Amniotic epithelial cell (primary cell): ENCODE measurements at regions not wholly inside any gene's neighbourhood (a gene's known extent, or its start where the extent isn't known, plus 50 kb on each side); places are given as distances from the start of the nearest gene placed in this dataset.
"Not testable (repeated sequence)": the region's sequence is repeated elsewhere in the genome, so short reads cannot be mapped to it uniquely, and the experiment has no call there.

Experiments used
- DNase-seq: peaks from one replicate; pipeline ENCODE4 v3.0.0-alpha.2; 2010; ENCODE audit warnings: low read depth

DNA sequence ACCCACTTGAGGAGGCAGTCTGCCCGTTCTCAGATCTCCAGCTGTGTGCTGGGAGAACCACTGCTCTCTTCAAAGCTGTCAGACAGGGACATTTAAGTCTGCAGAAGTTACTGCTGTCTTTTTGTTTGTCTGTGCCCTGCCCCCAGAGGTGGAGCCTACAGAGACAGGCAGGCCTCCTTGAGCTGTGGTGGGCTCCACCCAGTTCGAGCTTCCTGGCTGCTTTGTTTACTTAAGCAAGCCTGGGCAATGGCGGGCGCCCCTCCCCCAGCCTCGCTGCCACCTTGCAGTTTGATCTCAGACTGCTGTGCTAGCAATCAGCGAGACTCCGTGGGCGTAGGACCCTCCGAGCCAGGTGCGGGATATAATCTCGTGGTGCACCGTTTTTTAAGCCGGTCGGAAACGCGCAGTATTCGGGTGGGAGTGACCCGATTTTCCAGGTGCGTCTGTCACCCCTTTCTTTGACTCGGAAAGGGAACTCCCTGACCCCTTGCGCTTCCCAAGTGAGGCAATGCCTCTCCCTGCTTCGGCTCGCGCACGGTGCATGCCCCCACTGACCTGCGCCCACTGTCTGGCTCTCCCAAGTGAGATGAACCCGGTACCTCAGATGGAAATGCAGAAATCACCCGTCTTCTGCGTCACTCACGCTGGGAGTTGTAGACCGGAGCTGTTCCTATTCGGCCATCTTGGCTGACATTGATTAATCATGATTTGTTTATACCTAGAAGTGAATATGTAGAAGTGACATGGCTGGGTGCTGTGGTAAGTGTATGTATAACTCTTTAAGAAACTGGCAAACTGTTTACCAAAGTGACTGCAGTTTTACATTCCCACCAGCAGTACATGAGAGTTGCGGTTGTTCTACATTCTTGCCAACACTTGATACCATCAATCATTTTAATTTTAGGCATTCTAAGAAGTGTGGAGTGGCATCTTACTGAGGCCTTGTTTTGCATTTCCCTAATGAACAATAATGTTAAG, 465.9 kb upstream of the MAP3K7 start:
- DNase-seq: not testable (repeated sequence)

DNA sequence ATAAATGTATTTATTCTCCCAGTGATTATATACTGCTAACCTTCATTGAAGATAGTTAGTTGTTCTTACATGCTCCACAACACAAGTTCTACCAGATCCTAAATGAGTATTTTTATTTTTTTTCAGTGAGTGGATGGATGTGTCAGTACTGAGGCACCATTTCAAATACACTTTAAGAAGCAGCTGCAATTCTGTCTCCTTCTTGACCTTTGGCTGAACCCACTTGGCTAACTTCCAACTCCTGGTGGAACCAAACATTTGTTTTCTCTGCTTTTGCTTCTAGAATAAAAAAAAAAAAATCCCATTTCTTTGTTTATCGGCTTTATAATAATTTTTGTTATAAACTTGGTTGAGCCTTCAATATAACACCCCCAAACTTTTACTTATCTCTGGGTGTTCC, 458.3 kb upstream of the MAP3K7 start:
- DNase-seq: peak; percentile 1

DNA sequence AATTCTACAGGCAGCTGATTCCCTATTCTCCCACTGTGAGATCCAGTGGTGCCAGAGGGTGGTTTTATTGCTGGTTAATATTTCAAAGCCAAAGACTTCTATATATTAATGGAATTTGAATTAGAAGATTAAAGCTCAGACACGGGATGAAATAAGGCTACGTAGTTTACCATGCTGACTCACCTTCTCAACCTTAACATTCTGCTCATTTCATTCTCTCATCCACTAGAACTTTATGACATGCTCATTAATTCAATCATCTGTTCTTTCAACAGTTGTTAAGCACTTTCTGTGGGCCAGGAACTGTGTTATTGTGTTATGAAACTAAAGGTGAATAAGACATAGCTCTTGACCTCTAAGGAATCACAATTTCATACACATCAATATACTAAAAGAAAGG, 456.9 kb upstream of the MAP3K7 start:
- no peak for DNase-seq

DNA sequence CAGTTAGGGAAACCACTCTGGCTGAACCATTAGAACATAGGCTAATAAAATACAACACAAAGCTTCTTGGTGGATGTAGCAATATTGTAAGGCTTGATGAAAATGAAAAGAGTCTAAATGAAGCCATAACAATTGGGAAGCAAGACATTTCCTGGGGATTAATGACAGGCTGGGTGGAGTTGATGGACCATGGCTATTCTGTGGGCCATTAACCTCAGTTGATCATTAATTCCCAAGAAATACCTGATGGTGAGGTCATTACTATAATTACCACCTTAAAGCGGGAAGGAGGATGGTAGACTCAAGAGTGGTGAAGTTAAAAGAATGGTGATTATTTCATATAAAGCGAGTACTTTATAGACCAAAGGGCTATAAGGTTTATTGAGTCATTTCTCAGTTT, 455.8 kb upstream of the MAP3K7 start:
- no peak for DNase-seq

DNA sequence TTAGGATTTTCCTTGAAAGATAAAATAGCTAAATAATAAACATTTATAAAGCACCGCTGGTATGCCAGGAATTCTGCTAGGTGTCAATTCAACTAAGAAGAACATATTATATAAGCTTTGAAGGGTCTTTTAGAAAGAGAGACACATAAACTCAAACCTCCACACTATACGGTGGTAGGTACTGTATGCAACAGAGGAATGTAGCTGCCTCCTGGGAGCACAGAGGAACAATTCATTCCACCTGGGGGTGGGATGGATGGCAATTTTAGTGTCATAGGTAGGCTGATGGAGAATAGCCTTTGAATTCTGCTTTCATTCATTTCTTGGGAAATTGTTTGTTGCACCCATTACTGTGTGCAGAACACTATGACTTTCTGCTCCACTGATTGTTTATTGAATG, 447.1 kb upstream of the MAP3K7 start:
- no peak for DNase-seq

DNA sequence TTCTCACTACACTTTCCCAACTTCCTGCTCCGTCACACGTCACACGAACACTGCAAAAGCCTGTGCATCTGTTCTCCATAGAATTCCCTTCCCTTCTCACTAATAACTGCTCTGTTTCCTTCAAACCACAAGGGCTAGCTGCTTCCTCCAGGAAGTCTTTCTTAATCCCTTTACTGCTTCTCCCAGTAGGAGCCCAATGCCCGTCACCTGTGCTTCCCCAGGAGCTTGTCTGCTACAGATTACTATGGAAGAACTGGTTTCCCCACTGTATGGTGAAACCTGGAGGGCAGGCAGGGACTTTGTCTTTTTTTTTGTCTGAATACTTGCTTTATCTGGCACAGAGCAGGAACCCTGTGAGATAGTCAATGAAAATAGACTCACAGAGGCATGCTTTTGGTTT, 444.7 kb upstream of the MAP3K7 start:
- no peak for DNase-seq

DNA sequence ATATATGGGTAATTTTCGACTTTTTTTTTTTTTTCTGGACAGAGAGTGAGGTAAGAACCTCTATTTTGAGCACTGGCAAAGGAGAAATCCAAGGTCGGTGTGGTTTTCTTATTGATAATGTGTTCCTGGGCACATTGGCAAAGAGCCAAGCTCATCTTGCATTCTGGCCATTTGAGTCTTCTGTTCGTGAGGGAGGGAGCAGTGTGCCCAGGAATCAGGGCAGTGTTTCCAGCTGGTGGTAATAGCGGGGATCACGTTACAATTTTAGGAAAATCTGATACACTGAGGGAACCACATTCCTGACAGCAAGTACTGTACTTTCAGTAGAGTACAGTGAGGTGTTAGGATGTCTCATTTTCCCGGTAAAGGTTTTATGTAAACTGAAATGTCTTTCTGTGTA, 442.3 kb upstream of the MAP3K7 start:
- no peak for DNase-seq

DNA sequence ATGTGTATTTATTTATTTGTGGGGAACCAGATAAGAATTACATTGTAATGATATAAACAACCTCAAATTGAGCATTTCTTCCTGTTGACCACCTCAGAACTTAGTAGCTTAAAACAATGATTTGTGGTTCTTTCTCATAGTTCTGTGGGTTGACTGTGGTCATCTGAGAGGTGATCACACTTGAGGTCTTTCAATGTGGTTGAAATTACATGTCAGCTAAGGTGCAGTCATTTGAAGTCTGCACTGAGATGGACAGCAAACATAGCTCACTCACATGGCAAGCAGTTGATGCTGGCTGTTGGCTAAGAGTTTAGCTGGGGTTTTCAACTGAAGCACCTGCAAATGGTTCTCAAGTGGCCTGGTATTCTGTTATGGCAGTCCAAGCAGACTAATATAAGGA, 436.7 kb upstream of the MAP3K7 start:
- no peak for DNase-seq

DNA sequence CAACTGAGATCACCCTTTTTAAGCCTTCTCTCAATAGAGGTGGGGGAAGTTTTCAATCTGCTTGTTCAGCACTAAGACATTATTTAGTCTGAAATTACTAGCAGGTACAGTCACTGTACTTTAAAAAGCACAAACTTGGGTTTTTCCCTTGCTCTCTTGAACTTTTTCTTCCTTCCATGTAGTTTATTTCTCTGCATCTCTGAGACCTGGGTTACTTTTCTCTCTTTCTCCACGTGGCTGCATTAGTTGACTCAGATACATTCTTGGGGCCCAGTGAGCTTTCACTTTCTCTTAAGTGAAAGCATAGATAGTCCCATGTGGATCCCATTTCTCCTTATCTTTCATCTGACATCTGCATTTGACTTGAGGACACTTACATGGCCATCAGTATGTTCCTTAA, 433.9 kb upstream of the MAP3K7 start:
- no peak for DNase-seq

DNA sequence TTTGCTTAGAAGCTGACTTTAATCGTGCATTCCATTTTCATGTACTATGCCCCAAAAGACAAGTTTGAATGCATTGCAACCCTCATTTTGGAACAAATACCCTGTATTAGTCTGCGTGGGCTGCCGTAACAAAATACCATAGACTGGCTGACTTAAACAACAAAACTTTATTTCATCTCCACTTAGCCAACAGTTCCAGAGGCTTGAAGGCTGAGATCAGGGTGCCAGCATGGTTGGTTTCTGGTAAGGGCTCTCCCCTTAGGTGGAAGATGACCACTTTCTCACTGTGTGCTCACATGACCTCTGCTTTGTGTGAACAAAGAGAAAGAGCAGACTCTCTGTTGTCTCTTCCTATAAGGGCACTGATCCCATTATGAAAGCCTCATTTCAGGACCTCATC, 431.7 kb upstream of the MAP3K7 start:
- no peak for DNase-seq

DNA sequence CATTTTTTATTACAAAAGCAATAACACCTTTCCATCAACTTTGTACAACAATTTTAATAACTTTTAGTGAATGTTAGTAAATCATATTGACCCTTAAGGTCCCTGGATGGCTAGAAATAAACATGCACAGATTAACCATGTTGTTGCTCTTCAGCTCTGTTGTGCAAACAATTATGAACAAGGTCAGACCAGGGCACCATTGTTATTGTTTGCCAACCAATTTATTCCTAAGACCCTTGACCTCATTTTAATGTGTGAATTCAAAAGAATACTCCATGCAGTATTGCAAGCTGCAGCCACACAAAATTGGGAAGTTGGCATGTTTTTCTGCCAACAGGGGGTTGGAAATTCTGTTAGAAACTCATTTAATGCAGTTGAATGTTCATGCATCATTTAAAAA, 426.6 kb upstream of the MAP3K7 start:
- no peak for DNase-seq

DNA sequence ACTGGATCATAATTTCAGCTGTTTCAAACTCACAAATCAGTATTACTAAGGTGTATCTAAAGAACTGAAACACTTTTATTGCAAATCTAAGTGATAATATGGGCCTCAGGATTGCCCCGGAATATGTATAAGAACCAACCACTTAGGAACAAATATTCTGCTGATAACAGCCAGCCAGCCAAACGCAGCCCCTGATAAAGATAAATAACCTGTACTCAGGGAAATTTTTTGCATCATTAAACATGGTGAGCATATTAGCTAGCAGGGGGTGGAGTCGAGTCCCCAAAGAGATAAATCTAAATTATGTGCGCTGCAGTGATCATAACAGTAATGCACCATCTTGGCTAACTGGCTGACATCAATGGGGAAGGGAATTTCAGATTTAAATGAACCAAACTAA, 410.2 kb upstream of the MAP3K7 start:
- DNase-seq: no peak

DNA sequence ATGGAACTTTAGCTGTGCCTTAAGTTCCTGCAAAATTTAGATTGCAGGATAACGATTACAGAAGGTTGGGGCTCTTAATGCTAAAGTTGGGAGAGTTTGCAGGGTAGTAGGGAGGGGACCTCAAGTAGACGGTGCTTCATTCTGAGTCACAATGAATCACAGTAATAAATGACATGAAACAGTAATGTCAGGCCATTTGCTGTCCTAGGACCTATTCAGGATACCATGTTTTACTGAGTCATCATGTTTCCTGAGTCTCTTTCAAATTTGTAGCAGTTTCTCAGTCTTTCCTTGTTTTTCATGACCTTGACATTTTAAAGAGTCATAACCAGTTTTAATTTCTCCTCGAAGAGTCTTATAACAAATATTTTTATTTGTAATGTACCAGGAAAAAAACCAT, 406.9 kb upstream of the MAP3K7 start:
- DNase-seq: no peak

DNA sequence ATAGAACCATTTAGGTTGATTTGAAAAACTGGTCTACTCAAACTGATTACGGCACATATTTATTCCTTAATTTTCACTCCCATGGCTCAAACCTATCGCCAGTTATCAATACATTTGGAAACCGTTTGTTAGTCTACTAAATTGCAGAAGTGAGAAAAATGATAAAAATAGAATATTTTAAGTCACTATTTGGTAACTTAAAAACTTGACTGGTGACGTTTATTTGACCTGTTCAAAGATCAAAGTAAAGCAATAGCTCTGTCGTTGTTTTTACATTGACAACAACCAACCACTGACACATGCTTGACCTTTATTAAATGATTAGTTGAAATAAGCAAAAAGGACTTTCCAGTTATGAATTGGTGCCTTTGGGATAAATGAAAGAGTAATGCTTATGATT, 402.9 kb upstream of the MAP3K7 start:
- DNase-seq: no peak

DNA sequence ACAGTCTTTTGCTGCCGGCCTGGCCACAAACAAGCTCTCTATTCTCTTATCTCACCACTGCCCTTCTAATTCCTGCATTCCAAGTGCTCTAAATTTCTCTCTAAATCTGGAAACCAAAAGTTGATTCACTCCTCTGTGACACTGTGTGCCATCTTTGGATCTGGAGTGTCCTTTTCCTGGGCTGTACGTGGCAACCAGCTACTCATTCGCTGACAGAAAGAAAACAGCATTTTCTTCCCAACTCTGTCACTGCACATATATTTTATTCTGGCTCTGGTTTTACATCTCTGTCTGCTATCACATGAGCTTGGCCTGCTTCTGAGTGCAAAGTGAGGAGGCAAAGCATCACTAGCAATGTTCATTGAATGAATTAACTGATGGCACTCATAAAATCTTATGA, 397.2 kb upstream of the MAP3K7 start:
- DNase-seq: no peak

DNA sequence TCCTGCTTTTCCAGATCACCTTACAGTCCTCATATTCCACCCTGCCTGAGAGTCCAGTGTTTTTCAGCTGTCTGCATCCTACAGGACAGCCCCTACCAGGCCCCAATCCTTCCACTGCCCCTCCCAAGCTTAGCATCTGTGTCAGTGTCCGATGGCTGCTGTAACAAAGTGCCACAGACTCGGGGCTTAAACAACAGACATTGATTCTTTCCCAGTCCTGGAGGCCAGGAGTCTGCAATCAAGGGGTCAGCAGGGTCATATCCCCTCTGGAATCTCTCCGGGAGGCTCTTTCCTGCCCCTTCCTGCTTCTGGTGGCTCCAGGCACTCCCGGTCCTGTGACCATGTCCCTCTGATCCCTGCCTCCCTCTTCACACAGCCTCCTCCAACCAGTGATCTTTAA, 396.6 kb upstream of the MAP3K7 start:
- DNase-seq: no peak

DNA sequence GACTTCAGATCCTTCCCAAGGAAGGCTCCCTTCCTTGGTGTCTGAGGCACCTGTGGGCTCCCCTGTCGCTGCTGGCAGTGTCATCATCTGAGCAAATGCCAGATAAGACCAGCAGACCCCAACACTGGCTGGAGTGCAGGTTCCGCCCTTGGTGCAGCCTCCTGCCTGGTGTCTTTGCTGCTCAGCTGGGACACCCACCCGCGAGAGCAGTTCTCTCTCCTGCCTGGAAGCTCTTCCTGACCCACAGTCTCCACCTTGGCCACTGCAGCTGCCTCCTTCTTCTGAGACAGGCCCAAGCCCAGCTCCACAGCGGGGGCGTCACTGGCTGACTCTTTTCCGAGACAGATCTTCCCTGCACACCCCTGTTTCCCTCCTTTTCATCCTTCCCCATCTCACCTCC, 395.7 kb upstream of the MAP3K7 start:
- no peak for DNase-seq

DNA sequence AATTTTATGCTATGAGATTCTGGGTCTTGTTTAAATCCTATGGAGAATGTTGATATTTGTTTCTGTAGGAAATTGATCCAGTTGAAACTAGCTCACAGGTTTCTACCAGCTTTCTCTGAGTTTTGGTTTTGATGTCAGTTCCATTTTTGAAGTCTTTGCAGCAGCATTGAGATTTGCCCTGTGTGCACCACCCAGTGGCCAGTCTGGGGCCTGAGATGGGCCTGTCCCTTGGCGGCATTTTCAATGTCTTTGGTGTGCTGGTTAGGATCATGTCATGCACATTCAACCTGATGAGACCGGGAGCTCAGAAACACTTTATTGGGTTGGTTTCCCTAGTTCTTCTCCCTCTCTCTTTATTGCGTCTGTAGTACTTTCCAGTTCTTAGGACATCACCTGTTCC, 395.2 kb upstream of the MAP3K7 start:
- no peak for DNase-seq

DNA sequence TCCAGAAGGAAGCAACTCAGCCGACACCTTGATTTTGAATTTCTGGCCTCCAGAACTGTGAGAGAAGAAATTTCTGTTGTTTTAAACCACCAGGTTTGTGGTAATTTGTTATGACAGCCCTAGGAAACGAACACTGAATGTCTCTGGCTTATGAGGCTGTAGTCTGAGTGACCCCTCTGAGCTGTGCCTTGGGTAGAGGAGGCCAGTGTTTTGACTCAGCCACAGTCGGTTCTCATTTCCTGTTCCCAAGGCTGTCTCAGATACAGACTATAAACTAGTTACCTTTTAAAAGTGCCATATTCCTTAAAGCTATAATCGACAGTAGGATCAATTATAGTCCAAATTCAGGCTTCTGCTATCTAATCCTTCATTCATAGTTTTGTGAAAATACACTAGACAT, 391.2 kb upstream of the MAP3K7 start:
- DNase-seq: no peak

DNA sequence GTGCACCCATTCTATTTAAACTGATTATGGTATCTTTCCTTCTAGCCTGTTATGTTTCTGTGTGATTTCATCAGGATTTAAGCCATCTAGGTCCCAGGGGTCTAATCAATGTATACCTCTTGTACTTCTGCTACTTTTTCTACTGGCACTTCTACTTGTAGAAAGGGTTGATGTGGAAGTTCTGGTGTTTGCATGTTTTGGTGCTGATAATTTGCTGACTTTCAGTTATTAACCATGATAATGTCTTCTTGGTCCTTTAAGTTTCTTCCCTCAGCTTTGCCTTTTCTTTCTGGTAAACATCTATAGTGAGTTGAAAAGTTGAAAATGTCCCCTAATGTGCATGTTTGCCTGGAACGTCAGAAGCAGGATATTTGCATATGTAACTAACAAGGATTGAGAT, 390.6 kb upstream of the MAP3K7 start:
- no peak for DNase-seq

DNA sequence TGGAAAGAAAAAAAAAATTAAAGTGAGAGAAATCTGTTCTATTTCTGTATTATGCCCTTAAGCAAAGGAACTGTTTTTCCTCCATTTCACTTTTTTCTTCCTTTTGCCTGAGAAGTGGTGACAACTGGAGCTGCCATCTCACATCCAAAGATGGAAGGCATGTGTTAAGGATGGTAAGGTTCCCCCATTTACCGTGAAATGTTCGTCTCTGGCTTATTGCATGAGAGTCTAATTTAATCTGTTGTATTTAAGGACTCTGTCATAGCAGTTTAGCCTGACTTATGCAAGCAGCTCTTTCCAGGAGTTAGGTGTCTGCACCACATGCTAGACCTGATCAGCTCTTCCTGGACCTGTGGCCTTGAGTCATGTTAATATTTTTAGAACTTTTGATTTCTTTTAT, 389.5 kb upstream of the MAP3K7 start:
- no peak for DNase-seq

DNA sequence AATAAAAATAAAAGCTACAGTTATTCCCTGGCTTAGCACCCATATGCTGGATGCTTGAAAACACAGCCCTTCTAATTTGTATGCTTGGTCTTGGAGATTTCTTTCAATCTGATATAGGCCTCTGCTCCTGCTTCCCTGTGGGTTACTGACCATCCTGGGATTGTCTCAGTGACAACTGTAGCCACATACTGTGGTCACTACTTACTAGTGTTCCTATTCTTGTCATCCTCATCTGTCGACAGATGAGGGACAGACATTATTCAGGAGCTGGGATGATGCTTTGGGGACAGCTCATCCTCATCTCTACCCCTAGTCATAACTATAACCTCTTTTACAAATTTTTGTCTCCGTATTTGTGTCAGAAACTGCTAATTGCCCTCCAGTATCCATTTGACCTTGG, 388.9 kb upstream of the MAP3K7 start:
- no peak for DNase-seq

DNA sequence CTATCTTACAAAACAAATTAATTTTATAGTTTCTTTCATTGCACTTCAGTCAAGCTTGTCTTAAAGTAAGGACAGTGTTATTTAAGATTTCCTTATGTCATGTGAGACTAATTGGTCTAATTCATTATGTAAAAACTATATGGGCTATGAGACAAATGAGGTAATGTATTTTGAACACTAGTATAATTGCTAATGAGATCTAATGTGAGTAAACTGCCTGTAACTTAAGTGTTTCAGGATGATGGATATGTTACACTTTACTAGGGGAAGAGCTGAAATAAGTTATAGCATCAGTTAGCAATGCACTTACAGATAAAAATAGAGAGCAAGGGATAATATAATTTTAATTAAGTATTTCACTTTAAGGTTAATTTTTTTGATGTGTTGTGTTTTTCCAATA, 386.3 kb upstream of the MAP3K7 start:
- DNase-seq: no peak

DNA sequence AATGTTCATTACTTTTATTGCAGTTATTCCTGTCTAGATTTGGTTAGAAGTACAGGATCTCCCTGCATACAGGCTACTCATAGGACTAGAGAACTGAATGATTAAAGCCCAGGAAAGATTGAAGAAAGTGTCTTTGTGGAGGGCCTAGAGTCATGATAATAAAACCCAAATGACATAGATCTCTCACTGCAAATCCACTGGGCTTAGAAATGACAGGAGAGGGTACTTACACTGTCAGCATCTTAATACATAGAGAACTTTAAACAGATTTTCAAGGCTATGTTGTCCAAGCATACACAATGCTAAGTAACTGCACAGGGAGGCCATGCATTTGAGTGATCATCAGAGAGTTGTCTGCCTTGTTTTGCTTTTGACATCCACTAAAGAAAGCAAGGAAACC, 383.8 kb upstream of the MAP3K7 start:
- DNase-seq: no peak
